ENCODE measurements at regions not wholly inside any gene's neighbourhood (a gene's known extent, or its start where the extent isn't known, plus 50 kb on each side); places are given as distances from the start of the nearest gene placed in this dataset.

- TF ChIP-seq POLR2AphosphoS5 (IDR thresholded peaks at IDR 0.05), result no peak
- TF ChIP-seq, protein P1, sequence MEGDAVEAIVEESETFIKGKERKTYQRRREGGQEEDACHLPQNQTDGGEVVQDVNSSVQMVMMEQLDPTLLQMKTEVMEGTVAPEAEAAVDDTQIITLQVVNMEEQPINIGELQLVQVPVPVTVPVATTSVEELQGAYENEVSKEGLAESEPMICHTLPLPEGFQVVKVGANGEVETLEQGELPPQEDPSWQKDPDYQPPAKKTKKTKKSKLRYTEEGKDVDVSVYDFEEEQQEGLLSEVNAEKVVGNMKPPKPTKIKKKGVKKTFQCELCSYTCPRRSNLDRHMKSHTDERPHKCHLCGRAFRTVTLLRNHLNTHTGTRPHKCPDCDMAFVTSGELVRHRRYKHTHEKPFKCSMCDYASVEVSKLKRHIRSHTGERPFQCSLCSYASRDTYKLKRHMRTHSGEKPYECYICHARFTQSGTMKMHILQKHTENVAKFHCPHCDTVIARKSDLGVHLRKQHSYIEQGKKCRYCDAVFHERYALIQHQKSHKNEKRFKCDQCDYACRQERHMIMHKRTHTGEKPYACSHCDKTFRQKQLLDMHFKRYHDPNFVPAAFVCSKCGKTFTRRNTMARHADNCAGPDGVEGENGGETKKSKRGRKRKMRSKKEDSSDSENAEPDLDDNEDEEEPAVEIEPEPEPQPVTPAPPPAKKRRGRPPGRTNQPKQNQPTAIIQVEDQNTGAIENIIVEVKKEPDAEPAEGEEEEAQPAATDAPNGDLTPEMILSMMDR (IDR thresholded peaks at IDR 0.05), result no peak
- TF ChIP-seq POLR2A (IDR thresholded peaks at IDR 0.05), result no peak
- no peak for TF ChIP-seq EP300 (IDR thresholded peaks at IDR 0.05)
Observed at GRCh38 chr6:18842534-18842933, 455.4 kb downstream of the RNF144B start.
